ENCODE measurements at regions not wholly inside any gene's neighbourhood (a gene's known extent, or its start where the extent isn't known, plus 50 kb on each side); places are given as distances from the start of the nearest gene placed in this dataset.

GRCh38 chr2:67625178-67625577 lies 228.0 kb downstream of the ETAA1 start:
- no peak for TF ChIP-seq ZNF10 (CRISPR knock-in tag; IDR thresholded peaks at IDR 0.05; ENCODE audit: borderline replicate concordance, low read depth)
- no peak for TF ChIP-seq POLR2AphosphoS2 (IDR thresholded peaks at IDR 0.05; ENCODE audit: low read depth, low read length)
- TF ChIP-seq ZNF407 (CRISPR knock-in tag; IDR thresholded peaks at IDR 0.05; ENCODE audit: not compliant biosample characterization), result no peak
- no peak for TF ChIP-seq ZNF580 (CRISPR knock-in tag; IDR thresholded peaks at IDR 0.05; ENCODE audit: borderline replicate concordance, low read depth)
- no peak for TF ChIP-seq EP300 (IDR thresholded peaks at IDR 0.05; ENCODE audit: low read depth in 2 of 2, low read length in 2 of 2)
- TF ChIP-seq EP300 (CRISPR knock-in tag; IDR thresholded peaks at IDR 0.05; ENCODE audit: borderline replicate concordance), result no peak
- TF ChIP-seq ZUFSP (CRISPR knock-in tag; IDR thresholded peaks at IDR 0.05; ENCODE audit: borderline replicate concordance), result no peak
